T-helper 9 cell (primary cell): ENCODE measurements at regions not wholly inside any gene's neighbourhood (a gene's known extent, or its start where the extent isn't known, plus 50 kb on each side); places are given as distances from the start of the nearest gene placed in this dataset.

Experiments
- DNase-seq: peaks from one replicate; pipeline ENCODE4 v3.0.0-alpha.2; 2020

DNA sequence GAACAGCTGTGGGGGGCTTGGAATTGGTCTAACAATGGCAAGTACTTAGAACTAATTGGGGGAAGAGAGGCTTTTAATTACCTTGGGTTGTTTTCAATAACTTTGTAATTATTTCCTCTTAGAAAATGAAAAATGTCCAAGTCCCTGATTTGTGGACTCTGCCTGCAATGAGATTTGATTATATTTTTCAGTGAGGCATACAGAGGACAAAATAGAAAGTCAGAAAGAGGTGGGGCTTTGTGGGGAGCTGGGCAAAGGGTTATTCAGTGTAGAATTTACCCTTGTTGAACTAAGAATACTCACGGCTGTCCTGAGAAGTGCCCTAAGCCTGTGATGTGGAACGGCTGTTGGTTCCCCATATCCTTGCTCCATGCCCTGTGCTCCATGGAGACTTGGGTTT is 153.0 kb downstream of the ICE1 start:
- DNase-seq = no peak

GRCh38 chr5:5573798-5574380 is 151.4 kb downstream of the ICE1 start:
- DNase-seq = no peak

GRCh38 chr5:5572976-5573797 is 150.7 kb downstream of the ICE1 start:
- no peak for DNase-seq

DNA sequence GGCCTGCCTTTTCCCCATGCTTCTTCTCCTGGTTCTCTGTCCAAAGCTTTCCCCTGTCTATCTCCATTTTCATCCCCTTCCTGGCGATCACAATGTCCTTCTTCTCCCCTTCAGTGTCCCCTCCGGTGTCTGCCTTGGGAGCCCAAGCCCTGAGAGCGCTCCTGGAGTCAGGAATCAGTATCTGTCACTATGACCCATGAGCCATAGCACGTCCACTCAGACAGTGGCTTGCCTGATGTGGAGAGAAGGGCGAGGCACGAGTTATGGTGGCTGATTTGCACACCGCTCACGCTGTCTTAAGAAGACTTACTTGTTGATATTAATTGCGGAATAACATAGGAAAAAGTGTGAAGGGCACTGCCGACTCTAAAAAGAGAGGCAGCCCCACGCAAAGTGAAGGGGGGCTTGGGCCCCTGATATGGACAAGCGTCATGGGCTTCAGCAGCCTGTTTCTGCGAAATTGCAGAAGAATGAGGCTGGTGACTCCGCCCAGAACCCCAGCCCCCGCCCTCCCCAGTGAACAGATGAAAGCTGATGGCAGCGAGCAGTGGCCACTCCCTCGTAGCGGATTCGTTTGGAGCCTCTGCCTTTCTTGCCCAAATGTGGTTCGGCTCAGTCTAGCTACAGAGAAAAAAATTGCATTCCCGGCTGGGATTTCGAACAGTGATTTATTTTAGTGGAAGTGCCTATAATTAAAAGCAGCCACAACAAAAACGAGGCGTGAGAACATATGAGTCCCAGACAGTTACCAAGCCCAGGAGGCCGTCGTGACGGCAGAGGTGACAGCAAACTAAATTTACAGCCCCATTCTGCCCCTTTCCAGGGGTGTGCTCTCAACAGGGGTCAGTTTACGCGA is 149.8 kb downstream of the ICE1 start:
- no peak for DNase-seq

DNA sequence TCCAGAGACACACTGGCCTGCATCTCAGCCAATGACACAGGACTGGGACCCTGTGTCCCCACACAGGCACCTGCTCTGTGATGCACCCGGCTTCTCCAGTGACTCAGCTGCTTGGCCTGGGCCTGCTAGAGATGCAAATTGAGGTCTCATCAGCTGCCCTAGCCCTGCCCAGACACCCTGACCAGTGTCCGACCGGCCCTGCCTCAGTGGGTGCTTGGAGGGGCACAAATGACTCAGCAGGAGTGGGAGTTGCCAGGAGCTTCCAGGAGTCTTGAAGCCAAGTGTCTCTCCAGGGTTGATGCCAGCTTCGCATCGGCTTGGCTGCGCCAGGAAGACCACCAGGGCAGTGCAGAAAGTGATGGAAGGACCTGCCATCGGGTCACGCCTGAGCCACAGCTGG is 148.2 kb downstream of the ICE1 start:
- DNase-seq = no peak

DNA sequence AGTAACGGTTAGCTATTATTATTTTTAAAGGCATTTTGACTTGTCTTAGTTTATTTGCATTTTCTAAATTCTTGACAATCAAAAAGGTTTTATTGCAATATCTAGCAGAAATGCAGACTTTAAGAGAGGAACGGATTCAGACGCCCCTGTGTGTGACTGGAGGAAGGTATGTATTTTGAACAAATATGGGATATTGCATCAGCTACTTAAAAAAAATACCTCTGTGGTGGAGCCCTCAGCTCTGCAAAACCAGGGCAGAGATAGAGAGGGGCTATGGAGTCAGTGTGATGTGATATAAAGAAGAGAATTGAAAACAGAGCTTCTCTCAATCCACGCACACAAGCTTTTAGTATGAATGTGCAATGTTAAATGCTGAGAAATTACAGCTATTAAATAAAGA is 142.4 kb downstream of the ICE1 start:
- DNase-seq = no peak

GRCh38 chr5:5560016-5560415 is 137.5 kb downstream of the ICE1 start:
- DNase-seq = no peak

DNA sequence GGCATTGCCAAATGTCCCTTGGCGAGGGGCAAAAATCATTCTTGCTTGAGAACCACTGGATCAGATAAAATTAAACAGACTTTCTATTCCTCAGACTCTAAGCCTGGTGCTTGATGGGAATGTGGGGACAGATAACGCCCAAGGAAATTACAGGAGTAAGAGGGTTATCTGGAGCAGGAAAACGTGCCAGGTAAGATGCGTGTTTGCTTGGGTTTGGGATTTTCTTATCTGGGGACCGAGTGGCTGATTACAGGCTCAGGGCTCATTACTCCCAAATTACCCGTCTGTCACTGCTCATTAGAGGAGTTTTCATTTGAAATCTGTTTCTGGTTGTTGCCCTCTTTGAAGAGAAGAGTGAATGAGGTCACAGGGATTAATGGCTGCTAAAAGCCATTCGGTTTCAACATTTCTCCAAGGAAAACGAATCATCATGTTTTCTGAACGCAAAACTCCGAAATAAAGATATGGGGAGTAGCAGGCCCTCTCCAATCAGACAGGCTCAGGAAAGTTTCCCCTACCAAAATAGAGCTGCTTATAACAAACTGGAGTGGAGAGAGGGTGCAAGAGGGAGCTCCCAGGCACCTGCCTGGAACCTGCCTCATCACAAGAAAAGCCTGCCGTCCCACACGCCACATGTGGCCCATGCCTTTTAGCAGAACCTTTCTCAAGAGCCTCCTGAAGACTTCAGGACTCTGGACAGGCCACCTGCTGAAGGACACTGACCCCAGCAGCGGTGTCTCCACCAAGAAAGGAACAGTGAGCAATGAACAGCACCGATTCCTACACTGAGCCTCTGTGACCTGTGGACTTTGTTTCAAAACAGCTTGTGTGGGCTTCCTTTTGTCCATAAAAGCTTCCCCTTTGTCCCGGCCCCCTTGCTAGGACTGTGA is 136.4 kb downstream of the ICE1 start:
- no peak for DNase-seq

DNA sequence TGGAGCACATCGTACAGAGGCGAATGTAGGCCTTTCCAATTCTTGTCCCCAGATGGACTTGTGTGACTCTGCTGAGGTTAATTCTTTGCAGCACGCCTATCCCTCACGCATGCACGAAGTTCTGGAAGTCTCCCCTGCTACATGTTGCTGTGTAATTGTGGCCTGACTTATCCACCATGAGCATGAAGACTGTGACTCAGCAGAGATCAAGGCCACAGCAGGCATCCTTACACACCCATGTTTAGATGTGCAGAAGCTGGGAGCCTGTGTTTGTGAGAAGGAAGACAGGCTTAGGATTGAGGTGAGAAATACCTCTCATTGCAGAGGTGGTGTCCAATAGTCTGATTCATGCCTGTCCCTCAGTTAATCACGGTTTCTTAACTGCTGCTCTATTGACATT is 135.6 kb downstream of the ICE1 start:
- DNase-seq = no peak

GRCh38 chr5:5551499-5551898 is 129.0 kb downstream of the ICE1 start:
- no peak for DNase-seq

DNA sequence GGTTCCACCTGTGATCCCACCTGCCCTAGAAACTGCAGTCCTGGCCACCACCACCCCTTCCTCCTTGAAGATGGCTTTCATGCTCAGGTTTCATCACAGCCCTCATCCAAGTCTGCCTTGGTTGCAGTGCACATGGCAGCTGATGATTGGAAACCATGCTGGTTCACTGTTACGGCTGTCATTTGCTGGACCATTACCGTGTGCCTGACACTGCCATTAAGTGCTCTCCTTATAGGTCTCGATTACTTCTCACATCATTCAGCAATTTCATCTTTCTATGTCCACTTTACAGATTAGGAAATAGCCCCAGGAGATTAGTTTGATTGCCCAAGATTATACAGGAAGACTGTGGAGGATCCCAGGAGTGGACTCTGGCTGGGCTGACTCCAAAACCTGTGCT is 123.9 kb downstream of the ICE1 start:
- no peak for DNase-seq

DNA sequence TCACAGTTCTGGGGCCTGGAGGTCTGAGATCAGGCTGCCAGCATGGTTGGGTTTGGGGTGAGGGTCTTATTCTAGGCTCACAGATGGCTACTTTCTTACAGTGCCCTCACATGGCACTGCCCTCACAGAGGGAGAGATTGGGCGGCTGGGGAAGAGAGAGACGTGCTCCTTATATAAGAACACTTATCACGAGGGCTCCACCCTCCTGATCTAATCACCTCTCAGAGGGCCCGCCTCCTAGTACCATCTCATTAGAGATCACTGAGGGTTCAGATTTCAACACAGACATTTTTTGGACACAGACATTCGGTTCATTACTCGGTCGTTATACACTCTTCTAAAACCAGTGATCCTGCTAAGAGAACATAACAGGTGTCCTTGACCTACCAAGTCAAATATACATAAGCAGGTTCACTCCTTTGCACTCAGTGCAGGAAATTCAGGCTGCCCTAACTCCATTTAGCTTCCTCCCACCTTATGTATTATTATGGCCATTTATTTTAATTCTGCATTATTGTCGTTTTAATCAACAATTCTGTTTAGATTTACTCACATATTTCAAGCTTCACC is 121.7 kb downstream of the ICE1 start:
- DNase-seq = no peak

DNA sequence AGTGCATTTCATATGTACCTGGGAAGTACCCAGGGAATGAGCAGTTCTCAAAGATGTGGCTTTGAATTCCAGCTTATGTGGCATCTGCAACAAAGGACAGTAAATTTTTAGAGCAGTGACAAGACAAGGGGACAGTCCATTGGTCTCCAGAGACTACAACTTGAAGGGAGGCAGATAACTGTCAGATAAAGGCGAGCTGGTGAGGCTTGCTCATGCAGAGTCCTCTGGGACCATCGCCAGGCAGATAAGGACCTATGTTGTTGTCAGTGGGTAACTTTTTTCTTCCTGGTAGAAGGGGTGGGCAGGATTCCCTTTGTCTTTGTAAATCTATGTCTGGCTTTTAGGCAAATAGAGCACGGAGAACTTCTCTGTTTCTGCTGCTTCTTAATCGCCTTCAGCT is 120.2 kb downstream of the ICE1 start:
- no peak for DNase-seq

DNA sequence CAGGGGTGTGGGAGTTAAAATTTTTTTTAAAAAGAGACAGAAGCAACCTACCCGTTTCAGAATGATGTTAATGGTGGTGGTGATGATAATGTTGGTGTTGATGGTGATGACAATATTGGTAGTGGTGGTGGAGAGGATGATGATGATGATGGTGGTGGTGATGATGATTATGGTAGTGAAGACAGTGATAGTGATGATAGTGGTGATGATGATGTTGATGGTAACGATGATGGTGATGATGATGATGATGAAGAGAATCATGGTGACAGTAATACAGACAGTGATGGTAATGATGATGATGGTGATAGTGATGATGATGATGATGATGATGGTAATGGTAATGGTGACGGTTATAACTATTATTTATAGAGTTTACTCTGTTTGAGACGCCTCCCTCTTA is 117.6 kb downstream of the ICE1 start:
- no peak for DNase-seq
